22Rv1 (cell line): ENCODE measurements at regions not wholly inside any gene's neighbourhood (a gene's known extent, or its start where the extent isn't known, plus 50 kb on each side); places are given as distances from the start of the nearest gene placed in this dataset.

ENCODE experiments used
- CTCF ChIP-seq: fragments of 450-650 bp; IDR thresholded peaks from 2 replicates; pipeline ENCODE4 v1.5.1; 2017; ENCODE audit warnings: mild to moderate bottlenecking
- ZFX ChIP-seq: fragments of 450-650 bp; IDR thresholded peaks from 2 replicates; pipeline ENCODE4 v1.6.1; 2017; ENCODE audit warnings: antibody characterized with exemption, borderline replicate concordance

DNA sequence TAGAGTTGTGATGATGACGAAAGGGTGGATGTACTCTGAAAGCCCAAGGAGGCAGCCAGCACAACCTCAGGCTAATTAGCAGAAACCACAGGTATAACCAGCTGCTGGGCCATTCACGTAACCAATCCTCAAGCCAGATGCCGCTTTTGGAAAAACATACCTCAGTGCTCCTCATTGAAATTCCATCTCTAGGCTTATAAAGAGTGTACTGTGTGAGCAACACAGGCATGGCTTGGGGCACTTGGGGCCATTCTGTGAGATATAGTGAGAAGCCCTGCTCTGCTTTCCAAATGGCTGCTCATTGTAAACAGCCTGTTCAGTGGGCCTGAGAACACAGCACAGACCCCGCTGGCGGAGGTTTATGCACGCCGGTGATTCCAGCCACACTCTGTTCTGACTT is 182.1 kb upstream of the HHIP start:
- TF ChIP-seq CTCF (no peak), ZFX (no peak)
